Right kidney (tissue), 1 donor: ENCODE measurements at regions not wholly inside any gene's neighbourhood (a gene's known extent, or its start where the extent isn't known, plus 50 kb on each side); places are given as distances from the start of the nearest gene placed in this dataset.

Experiments
- DNase-seq: peaks from one replicate; pipeline ENCODE4 v3.0.0-alpha.2; 2016

GRCh38 chr2:64283641-64284361, 139.6 kb upstream of the PELI1 start:
- no peak for DNase-seq

DNA sequence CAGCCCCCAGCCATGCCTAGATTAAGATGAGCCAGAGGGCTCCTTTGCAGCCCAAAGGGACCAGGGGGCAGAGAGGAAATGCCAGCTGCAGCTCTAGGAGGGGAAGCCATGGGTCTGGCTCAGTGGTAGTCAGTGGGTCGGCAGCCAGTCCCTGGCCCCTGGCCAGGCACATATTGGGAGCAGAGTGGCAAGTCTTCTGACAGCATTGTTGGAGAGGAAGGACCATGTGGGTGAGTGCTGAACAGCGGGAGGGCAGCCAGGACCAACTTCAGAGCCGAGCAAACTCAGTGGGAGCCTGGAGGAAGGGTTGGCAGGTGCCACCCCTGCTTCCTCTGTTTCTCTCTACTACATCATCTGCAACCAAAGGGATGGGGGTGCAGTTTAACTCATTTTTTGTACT, 140.5 kb upstream of the PELI1 start:
- DNase-seq = no peak

- no peak for DNase-seq
These were observed 143.1 kb upstream of the PELI1 start for GRCh38 chr2:64287202-64287740.

DNA sequence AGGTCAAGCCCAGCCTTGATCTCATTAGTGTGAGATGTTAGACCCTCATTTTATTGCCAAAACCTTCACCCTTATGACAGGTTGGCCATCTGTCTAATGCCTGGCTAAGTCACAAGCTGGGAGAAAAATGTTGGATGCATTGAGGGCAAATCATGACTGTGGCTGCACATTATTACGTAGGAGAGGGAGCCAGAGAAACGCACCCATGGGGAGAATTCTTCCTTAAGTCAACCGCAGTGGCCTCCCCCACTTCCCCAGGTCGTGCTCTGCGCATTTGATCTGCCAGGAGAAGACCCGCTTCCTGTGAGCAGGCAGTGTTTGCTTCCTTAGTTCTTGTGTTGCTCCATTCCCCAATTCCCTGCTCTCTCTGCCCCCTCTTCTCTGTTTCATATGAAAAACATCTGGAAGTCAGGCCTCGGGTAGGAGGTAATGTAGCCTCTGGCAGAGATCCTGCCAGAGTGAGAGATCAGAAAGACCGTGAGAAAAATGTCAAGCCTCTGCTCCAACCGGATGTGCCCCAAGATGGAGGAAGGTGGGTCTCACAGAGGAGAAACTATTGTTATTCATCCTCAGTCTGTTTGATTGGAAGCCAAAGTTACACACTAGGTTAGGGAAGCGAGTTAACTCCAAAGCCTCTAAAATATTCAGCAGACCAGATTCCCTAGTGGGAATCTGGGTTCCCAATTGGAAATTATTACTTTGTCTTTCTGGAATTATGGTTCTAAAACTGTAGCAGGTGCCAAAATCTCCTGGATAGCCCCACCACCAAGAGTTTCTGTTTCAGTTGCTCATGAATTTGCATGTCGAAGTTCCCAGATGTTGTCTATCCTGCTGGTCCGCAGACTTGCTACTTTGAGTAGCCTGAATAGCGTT, 144.3 kb upstream of the PELI1 start:
- peak; percentile 41 for DNase-seq

DNA sequence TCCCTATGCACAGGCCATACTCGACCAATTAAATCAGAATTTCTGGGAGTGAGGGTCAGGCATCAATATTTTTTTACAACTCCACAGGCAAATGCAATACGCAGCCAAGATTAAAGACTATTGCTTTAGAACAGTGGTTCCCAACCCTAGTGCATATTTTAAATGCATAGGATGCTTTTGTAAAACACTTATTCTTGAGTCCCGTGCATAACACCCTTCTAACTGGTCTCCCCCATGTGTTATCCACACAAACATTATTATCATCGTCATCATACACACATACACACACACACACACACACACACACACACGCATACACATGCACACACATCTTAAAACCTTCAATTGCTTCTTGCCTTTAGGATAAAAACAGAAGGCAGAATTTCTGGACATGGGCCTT, 145.0 kb upstream of the PELI1 start:
- DNase-seq = no peak

- no peak for DNase-seq
These were observed 145.5 kb upstream of the PELI1 start for GRCh38 chr2:64289737-64290136.

GRCh38 chr2:64291181-64291580, 147.0 kb upstream of the PELI1 start:
- DNase-seq = no peak

DNA sequence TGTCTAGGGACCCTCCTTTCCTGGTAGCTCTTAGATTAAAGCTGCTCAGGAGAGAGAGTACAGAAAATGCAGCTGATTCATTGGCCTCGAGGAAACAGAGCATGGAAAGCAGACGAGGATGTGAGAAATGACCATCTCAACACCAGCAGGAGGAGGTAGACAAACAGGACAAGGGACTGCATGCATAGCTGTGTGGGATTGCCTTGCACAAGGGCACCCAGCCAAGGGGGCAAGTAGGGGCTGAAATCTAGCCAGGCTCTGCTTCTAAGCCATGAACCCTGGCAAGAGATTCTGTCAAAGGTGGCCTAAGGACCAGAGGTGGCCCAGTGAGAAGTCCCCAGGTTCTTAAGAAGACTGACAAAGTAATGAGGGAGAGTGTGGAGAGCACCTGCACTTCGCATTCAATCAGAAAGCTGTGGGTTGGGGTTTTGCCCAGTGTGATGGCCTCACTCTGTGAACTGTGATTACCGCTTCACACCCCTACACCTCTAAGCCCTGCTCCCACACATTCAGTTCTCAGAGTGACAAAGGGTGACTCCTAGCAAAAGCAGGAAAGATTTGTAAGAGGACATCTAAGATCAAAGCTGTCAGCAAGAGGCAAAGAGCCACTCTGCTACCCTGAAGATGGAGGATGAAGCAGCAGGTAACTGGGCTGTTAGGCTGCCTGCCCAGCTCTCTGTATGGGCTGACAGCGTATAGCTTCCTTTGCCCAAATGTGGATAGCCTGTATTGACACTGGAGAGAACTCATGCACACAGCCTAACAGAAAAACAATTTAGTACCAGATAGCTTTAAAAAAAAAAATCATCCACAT, 151.3 kb upstream of the PELI1 start:
- no peak for DNase-seq

- DNase-seq = no peak
These were observed 151.9 kb upstream of the PELI1 start for GRCh38 chr2:64296140-64296480.

GRCh38 chr2:64296695-64297346, 152.6 kb upstream of the PELI1 start:
- DNase-seq = no peak

DNA sequence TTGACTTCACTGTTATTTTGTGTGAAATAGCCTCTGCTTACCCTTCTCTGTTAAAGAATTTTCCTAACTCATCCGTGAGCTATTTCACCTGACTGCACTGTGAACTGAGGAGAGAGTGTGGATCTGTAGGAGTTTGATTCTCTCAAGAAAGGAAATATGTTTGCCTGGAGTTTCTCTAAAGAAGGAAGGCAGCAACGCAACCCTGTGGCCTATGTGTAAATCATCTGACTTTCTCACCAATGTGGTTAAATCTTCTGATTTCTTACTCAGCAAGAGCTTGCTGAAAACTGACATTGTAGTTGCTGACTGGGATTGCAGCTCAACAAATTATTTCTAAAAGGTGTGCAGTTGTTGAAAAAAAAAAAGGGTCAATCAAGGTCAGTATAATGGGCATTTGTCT, 153.9 kb upstream of the PELI1 start:
- no peak for DNase-seq

GRCh38 chr2:64300066-64300465, 153.9 kb upstream of the LGALSL start:
- DNase-seq = no peak

- DNase-seq = no peak
These were observed 150.7 kb upstream of the LGALSL start for GRCh38 chr2:64303250-64303649.

GRCh38 chr2:64307421-64307820, 146.5 kb upstream of the LGALSL start:
- DNase-seq = no peak

DNA sequence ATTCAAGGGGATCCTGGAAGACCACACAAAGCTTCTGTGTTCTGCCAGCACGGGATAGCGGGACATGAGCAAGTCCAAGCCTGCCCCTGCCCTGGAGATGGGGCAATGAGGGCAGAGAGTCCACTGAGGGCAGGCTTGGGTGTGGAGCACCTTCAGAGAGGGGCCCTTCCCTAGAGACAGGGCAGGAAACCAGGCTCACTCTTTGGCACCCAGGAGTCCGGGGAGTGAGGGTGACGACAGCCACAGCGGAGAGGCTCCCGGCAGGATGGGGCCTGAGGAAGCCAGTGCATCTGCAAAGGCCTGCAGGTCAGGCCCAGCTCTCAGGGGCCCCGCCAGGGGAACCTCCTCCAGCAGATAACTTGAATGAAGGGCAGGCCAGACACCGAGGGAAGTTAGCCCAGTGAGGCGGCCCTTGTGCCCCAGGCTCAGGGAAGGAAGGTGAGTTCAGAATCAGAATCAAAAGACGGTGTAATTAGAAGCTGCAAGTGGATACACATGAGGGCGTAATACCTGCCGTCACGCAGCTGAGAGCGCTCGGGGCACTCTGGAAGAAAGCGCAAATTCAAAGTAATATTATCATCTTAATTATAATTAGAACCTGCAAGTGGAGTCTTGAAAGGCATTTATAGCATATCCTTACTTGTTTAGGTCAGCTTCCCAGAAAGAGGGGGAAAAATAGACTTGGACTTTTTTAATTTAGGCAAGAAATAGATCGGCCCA, 142.6 kb upstream of the LGALSL start:
- DNase-seq = no peak

DNA sequence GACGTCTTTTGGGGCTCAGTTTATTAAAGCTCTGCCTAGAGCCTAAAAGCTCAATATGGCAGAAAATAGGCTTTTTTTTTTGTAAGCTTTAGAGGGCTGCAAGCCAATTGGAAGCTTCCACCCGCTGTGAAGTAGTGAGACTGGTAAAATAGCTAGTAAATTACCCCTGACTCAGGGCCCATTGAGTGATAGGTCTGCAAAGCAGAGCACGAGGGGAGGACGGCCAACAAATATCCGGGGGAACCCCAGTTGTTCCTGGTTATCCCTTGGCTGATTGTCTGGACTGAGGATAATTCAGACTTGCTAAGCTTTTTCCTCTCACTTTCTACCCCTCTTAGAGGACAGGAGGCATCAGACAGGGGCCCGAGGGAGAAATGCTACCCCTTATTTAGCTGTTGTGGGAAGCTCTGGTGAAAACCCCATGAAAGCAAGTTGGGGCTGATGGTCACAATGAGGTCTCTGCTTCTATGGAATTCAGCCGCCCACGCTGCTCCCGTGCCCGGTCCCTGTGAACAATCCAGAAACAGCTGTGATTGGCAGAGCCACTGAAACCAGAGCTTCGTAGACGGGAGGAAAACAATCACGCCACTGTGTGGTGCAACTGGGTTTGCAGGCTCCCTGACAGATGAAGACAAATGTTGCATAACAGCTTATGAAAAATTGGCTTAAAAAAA, 141.9 kb upstream of the LGALSL start:
- peak; percentile 65 for DNase-seq

- peak; percentile 58 for DNase-seq
These were observed 141.2 kb upstream of the LGALSL start for GRCh38 chr2:64312622-64313397.

DNA sequence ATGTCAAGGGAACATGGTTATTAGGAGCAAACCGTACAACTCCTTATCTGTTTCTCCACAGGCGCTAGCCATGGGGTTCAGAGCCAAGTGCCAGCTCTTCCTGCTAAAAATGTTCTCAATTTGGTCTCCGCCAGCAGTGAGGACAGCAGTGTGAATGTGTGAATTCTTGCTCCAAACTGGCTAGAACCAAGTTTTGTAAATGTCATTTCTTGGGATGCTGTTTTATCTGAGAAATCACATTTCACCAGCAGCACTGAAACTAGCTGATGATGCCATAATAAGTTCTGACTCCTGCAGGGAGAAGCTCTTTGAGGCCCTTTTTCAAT, 140.6 kb upstream of the LGALSL start:
- no peak for DNase-seq

DNA sequence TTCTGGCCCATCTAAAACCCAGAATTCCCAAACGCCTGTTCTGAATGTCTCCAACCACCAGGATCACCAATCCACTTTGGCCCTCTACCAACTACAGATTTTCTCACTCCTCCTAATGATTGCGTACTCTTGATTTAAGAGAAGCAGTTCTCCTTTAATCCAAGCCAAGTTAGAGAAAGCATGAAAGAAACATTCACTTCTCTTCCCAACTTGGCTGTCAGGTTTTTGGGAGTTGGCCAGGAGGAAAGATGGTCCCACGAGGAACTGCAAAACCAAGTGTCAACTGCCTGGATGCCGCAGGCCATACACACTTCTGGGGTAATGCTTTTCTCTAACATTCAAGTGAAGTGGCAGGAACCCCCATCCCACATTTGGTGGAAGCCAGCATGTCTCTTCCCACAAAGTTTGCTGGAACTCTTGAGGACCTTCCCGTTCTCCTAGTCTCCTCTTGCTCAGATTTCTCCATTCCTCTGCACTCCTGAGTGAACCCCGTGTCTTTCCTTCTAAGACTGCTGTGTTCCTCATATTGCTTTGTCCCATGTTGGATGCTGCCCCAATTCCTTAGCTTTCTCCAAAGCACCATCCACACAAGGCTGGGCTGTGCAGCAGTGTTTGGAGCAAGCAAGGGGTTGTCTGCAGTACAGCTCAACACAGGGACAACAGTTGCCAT, 138.5 kb upstream of the LGALSL start:
- DNase-seq = no peak
